ENCODE measurements at regions not wholly inside any gene's neighbourhood (a gene's known extent, or its start where the extent isn't known, plus 50 kb on each side); places are given as distances from the start of the nearest gene placed in this dataset.
"Not testable (repeated sequence)": the region's sequence is repeated elsewhere in the genome, so short reads cannot be mapped to it uniquely, and the experiment has no call there.

DNA sequence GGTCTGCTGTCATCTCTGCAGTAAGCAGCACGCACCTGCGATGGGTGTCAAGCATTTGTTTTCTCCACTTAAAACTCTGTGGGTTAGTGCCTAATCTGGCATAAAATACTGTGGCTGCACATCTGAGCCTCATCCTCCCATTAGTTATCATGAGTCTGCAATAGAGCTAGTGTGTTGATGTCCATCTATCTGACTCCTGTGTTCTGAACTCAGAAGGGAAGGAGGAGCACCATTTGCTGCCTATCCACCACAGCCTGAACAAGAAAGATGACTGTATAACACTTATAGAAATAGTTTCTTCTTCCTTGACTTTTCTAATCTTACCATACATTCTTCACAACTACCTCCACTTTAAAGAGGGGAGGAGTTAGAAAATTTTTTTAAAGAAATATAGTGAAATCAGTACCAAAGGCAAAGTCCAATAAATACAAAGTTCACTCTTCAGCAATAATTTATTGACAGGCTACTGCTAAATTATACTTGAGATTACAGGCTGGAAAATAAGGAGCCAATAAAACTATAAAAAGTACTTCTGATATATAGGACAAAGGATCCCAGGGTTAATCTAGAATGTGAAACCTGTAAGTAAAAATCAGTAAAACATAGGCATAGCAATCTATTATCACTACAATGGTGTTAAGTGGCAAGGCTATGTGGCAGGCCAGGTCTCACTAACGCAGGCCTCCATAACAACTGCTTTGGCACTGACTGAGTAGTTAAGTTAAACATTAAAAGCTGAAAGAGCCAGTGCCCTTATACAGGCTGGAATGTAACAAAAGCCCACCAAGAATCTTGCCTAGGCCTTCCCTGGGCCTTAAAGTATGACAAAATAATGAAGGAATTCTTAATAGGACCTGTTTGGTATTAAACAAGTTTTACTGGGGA lies 70.2 kb downstream of the LGALS9C start:
- DNase-seq (ENCODE audit: low read depth in 3 of 3, low spot score in 2 of 3), result not testable (repeated sequence)

- not testable (repeated sequence) for DNase-seq (ENCODE audit: low read depth in 3 of 3, low spot score in 2 of 3)
Measured at GRCh38 chr17:18557086-18557485, 80.5 kb downstream of the LGALS9C start.

DNA sequence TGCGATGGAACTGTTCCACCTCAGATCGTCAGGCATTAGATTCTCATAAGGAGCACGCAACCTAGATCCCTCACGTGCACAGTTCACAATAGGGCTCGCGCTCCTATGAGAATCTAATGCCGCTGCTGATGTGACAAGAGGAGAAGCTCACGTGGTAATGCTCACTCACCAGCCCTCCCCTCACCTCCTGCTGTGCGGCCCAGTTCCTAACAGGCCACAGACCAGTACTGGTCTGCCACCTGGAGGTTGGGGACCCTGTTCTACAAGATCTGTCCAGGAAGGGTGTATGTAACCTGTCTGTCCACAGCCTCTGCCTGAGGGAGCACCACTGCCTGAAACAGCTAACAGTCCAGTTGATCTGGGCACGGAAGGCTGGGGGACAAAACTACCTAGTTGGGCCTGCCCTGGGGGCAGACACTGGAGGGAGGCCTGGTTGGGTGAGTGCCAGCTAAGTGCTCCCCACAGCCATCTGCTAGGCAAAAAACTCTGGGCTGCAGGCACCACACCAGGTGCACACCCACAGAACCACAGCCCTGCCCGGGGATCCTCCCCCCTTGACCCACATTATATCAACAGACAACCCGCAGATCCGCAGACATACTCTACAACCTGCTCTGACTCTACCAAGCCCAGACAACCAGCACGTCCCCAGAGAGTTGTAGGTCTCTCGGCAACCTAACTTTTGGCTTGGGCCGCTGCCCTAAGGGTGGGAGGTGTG lies 80.7 kb downstream of the TBC1D28 start:
- DNase-seq (ENCODE audit: low read depth in 3 of 3, low spot score in 2 of 3), result not testable (repeated sequence)

DNA sequence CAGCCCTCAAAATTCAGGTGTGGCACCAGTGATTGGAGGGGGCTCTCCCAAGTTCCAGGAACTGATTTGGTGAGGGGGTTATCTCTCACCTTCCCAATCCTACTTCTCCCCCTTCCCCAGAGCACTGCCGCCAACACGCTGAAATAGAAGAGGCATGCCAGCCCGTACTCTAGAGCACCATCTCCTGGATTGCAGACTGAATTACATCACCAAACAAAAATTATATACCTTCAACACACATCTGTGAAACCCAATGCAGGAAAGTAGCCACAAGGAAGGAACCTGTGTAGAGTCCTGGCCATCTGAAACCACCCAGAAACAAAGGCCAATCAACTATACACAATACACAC lies 80.1 kb downstream of the TBC1D28 start:
- DNase-seq (ENCODE audit: low read depth in 3 of 3, low spot score in 2 of 3), result not testable (repeated sequence)

- DNase-seq (ENCODE audit: low read depth in 3 of 3, low spot score in 2 of 3), result not testable (repeated sequence)
Measured at GRCh38 chr17:18568108-18568995, 75.8 kb downstream of the TBC1D28 start.

DNA sequence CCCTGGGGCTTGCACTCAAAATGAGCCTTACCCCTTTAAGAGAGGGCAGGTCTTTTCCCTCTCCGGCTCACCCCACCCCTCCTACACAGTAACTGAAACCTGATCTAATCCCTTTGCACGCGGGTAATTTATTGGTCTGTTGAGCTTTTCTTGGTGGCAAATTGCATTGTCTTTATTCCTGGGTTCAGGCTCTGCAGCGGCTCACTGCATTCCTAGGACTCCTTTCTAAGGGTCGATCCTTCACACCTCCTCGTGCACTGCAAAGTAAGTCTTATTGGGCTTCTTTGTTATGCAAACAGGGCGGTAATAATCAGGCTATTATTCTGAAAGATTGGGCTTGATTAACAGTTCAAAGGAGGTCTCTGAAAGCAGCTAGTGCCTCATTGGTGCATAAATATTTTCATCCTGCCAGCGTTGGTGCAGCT lies 74.7 kb downstream of the TBC1D28 start:
- peak in 2 of 3 donors; percentile 31 to 43 for DNase-seq (ENCODE audit: low read depth in 3 of 3, low spot score in 2 of 3)

- DNase-seq (ENCODE audit: low read depth in 3 of 3, low spot score in 2 of 3), result not testable (repeated sequence)
Measured at GRCh38 chr17:18572536-18572935, 71.7 kb downstream of the TBC1D28 start.

- not testable (repeated sequence) for DNase-seq (ENCODE audit: low read depth in 3 of 3, low spot score in 2 of 3)
Measured at GRCh38 chr17:18574137-18574536, 70.1 kb downstream of the TBC1D28 start.

Data from right renal cortex interstitium (tissue), 3 donors.